IMR-90 (cell line): ENCODE measurements at regions not wholly inside any gene's neighbourhood (a gene's known extent, or its start where the extent isn't known, plus 50 kb on each side); places are given as distances from the start of the nearest gene placed in this dataset.

Experiments
- ATAC-seq: fragments of 200-7000 bp; cut with Tn5 transposase; 2 replicates; pipeline ENCODE4 v1.9.1; 2020; ENCODE audit warnings: low read depth, mild to moderate bottlenecking, moderate library complexity
- BruUV-seq: library from RNA; stranded (reverse); fragments of 400-500 nt; replicated peaks from 2 replicates; lab custom pipeline; 2021; lab: Mats Ljungman, UMichigan
- CTCF ChIA-PET: fragments of 300-600 bp; formaldehyde crosslinking; extraction: SDS; loops from one replicate; lab custom pipeline; 2021; ENCODE audit warnings: antibody characterized with exemption; lab: Yijun Ruan, JAX
- POLR2A ChIA-PET: fragments of 300-600 bp; sonication (Branson Sonifier 250); formaldehyde crosslinking; loops from one replicate; lab custom pipeline; 2022; ENCODE audit warnings: antibody characterized with exemption; ENCODE audit not compliant: unreplicated experiment; lab: Charles Lee
- DNase-seq: peaks from one replicate; pipeline ENCODE4 v3.0.0; 2013
- H2AFZ ChIP-seq: replicated peaks from 2 replicates; pipeline ENCODE3; 2013; ENCODE audit warnings: low read length, mild to moderate bottlenecking; ENCODE audit not compliant: poor library complexity
- H2AK5ac ChIP-seq: 2 replicates; pipeline ENCODE4 v1.6.1; 2013; ENCODE audit warnings: low read depth, low read length, inconsistent platforms
- H2AK9ac ChIP-seq: replicated peaks from 2 replicates; pipeline ENCODE3; 2013; ENCODE audit warnings: mild to moderate bottlenecking, low read depth, low read length, moderate library complexity; ENCODE audit not compliant: poor library complexity
- H2BK120ac ChIP-seq: 2 replicates; pipeline ENCODE4 v1.6.1; 2013; ENCODE audit warnings: low read depth, low read length, inconsistent platforms
- H2BK15ac ChIP-seq: 3 replicates; pipeline ENCODE4 v1.6.1; 2013; ENCODE audit warnings: low read depth, low read length, inconsistent platforms
- H2BK20ac ChIP-seq: 2 replicates; pipeline ENCODE4 v1.6.1; 2013; ENCODE audit warnings: low read depth, mild to moderate bottlenecking, inconsistent platforms, low read length, moderate library complexity
- H2BK5ac ChIP-seq: 2 replicates; pipeline ENCODE4 v1.6.1; 2013; ENCODE audit warnings: mild to moderate bottlenecking, low read depth, low read length, inconsistent platforms; ENCODE audit not compliant: poor library complexity, severe bottlenecking
- H3K14ac ChIP-seq: replicated peaks from 2 replicates; pipeline ENCODE4 v1.6.1; 2013; ENCODE audit warnings: low read depth, low read length, inconsistent platforms
- H3K18ac ChIP-seq: 2 replicates; pipeline ENCODE4 v1.6.1; 2013; ENCODE audit warnings: low read depth, low read length, control low read depth
- H3K23ac ChIP-seq: 2 replicates; pipeline ENCODE4 v1.6.1; 2013; ENCODE audit warnings: low read depth, low read length, inconsistent platforms
- H3K27ac ChIP-seq: 2 replicates; pipeline ENCODE4 v1.5.1; 2013; ENCODE audit warnings: mild to moderate bottlenecking, control low read depth, low read length; ENCODE audit not compliant: insufficient read depth
- H3K27me3 ChIP-seq: 2 replicates; pipeline ENCODE4 v1.6.1; 2013; ENCODE audit warnings: low read length; ENCODE audit not compliant: control insufficient read depth, insufficient read depth
- H3K36me3 ChIP-seq: 2 replicates; pipeline ENCODE4 v1.6.1; 2013; ENCODE audit warnings: low read length, mixed read lengths; ENCODE audit not compliant: control insufficient read depth, insufficient read depth
- H3K4ac ChIP-seq: 2 replicates; pipeline ENCODE4 v1.6.1; 2013; ENCODE audit warnings: low read depth, low read length, inconsistent platforms
- H3K4me1 ChIP-seq: 2 replicates; pipeline ENCODE4 v1.6.1; 2013; ENCODE audit warnings: low read length, mixed read lengths; ENCODE audit not compliant: control insufficient read depth, insufficient read depth
- H3K4me2 ChIP-seq: 2 replicates; pipeline ENCODE4 v1.6.1; 2013; ENCODE audit warnings: low read depth, mild to moderate bottlenecking, control low read depth, low read length, moderate library complexity
- H3K4me3 ChIP-seq: 2 replicates; pipeline ENCODE4 v1.5.1; 2013; ENCODE audit warnings: low read depth, mild to moderate bottlenecking, control low read depth, low read length, moderate library complexity; ENCODE audit not compliant: insufficient read depth
- H3K56ac ChIP-seq: 2 replicates; pipeline ENCODE4 v1.6.1; 2013; ENCODE audit warnings: low read length, inconsistent platforms; ENCODE audit not compliant: insufficient read depth; ENCODE audit errors: extremely low read depth
- H3K79me1 ChIP-seq, 2 experiments: 2 replicates each; pipeline ENCODE4 v1.6.1; 2013; ENCODE audit warnings: low read length in 2 of 2, inconsistent platforms in 1 of 2, low read depth in 1 of 2
- H3K9ac ChIP-seq: 2 replicates; pipeline ENCODE4 v1.6.1; 2013; ENCODE audit warnings: low read depth, low read length, control low read depth
- H3K9me1 ChIP-seq: 2 replicates; pipeline ENCODE4 v1.6.1; 2013; ENCODE audit warnings: low read length, inconsistent platforms; ENCODE audit not compliant: insufficient read depth
- H3K9me3 ChIP-seq: 2 replicates; pipeline ENCODE4 v1.6.1; 2013; ENCODE audit warnings: low read length; ENCODE audit not compliant: control insufficient read depth, insufficient read depth
- H4K20me1 ChIP-seq: 2 replicates; pipeline ENCODE4 v1.6.1; 2013; ENCODE audit warnings: low read length, inconsistent platforms; ENCODE audit not compliant: insufficient read depth
- H4K5ac ChIP-seq: 2 replicates; pipeline ENCODE4 v1.6.1; 2013; ENCODE audit warnings: mild to moderate bottlenecking, low read depth, low read length, control low read depth
- H4K8ac ChIP-seq, 2 experiments: 2 replicates each; pipeline ENCODE4 v1.6.1; 2013; ENCODE audit warnings: low read depth in 2 of 2, low read length in 2 of 2, control low read depth in 1 of 2, inconsistent platforms in 1 of 2
- H4K91ac ChIP-seq: 2 replicates; pipeline ENCODE4 v1.6.1; 2013; ENCODE audit warnings: low read depth, low read length, inconsistent platforms; ENCODE audit not compliant: insufficient read depth
- BHLHE40 ChIP-seq: fragments of 150-350 bp; IDR thresholded peaks from 2 replicates; pipeline ENCODE4 v1.6.1; 2016; ENCODE audit warnings: mild to moderate bottlenecking, low read depth, low read length
- CEBPB ChIP-seq: IDR thresholded peaks from 2 replicates; pipeline ENCODE4 v1.6.1; 2012; ENCODE audit warnings: low read depth, low read length, improper control_type of control experiment
- CHD1 ChIP-seq: IDR thresholded peaks from 2 replicates; pipeline ENCODE4 v1.6.1; 2012; ENCODE audit warnings: low read depth, low read length, improper control_type of control experiment
- ELK1 ChIP-seq: fragments of 150-350 bp; IDR thresholded peaks from 2 replicates; pipeline ENCODE4 v1.6.1; 2016; ENCODE audit warnings: low read depth, mild to moderate bottlenecking, low read length, moderate library complexity, borderline replicate concordance
- FOS ChIP-seq: fragments of 150-350 bp; IDR thresholded peaks from 2 replicates; pipeline ENCODE4 v1.6.1; 2016; ENCODE audit warnings: low read depth, low read length
- MAFK ChIP-seq: IDR thresholded peaks from 2 replicates; pipeline ENCODE4 v1.6.1; 2012; ENCODE audit warnings: low read depth, low read length, improper control_type of control experiment
- MAZ ChIP-seq: IDR thresholded peaks from 2 replicates; pipeline ENCODE4 v1.6.1; 2012; ENCODE audit warnings: low read depth, mild to moderate bottlenecking, low read length, improper control_type of control experiment, moderate library complexity, borderline replicate concordance
- MXI1 ChIP-seq: IDR thresholded peaks from 2 replicates; pipeline ENCODE4 v1.6.1; 2012; ENCODE audit warnings: low read depth, mild to moderate bottlenecking, low read length, moderate library complexity, borderline replicate concordance
- NFE2L2 ChIP-seq: fragments of 150-350 bp; IDR thresholded peaks from 2 replicates; pipeline ENCODE4 v1.6.1; 2016; ENCODE audit warnings: low read depth, mild to moderate bottlenecking, low read length
- POLR2A ChIP-seq: IDR thresholded peaks from 2 replicates; pipeline ENCODE4 v1.6.1; 2012; ENCODE audit warnings: mild to moderate bottlenecking, low read depth, low read length
- RAD21 ChIP-seq: IDR thresholded peaks from 2 replicates; pipeline ENCODE4 v1.6.1; 2012; ENCODE audit warnings: low read length, improper control_type of control experiment
- RCOR1 ChIP-seq: IDR thresholded peaks from 2 replicates; pipeline ENCODE4 v1.6.1; 2012; ENCODE audit warnings: mild to moderate bottlenecking, low read length, improper control_type of control experiment; ENCODE audit not compliant: insufficient replicate concordance
- WGBS, 2 experiments: methylation state at CpG; one replicate each; pipeline versions ENCODE4 v1.1.5 to v1.1.7; 2013; ENCODE audit warnings: missing lambda C conversion rate in 2 of 2; ENCODE audit not compliant: insufficient read length in 1 of 2; ENCODE audit errors: extremely low coverage in 2 of 2; 5-methylcytosine and 5-hydroxymethylcytosine counted together
- dilution Hi-C: fragments of 300-500 bp; cut with HindIII; formaldehyde crosslinking; loops from one replicate; pipeline ENCODE4 v1.14.3; 2018; ENCODE audit warnings: low sequenced_read_pairs; ENCODE audit not compliant: unreplicated experiment
- in situ Hi-C: fragments of 300-500 bp; cut with MboI; formaldehyde crosslinking; loops from 3 replicates; pipeline ENCODE4 v1.14.3; 2019; ENCODE audit warnings: low sequenced_read_pairs, inconsistent platforms, mixed read lengths
- intact Hi-C: fragments of 100-400 bp; cut with micrococcal nuclease; formaldehyde crosslinking; loops from 2 replicates; pipeline ENCODE4 v1.10.0; 2022
- TF ChIP-seq, protein P1 (sequence below): conservative IDR thresholded peaks from 2 replicates; pipeline ENCODE4 v1.5.1; 2012; ENCODE audit warnings: mild to moderate bottlenecking, low read depth, low read length, improper control_type of control experiment
- TF ChIP-seq, protein P2 (sequence below): fragments of 150-350 bp; IDR thresholded peaks from 2 replicates; pipeline ENCODE4 v1.6.1; 2017; ENCODE audit warnings: mild to moderate bottlenecking, antibody characterized with exemption, low read length, low read depth

GRCh38 chr18:76281565-76281964, 213.5 kb downstream of the ZNF516 start:
- no peak overlapping the region for H4K8ac ChIP-seq
- no peak overlapping the region for H3K27ac ChIP-seq
- no peak overlapping the region for H3K56ac ChIP-seq
- in situ Hi-C loops, result no loop called here
- no peak overlapping the region for H3K18ac ChIP-seq
- H3K9ac ChIP-seq, result no peak overlapping the region
- H2AK5ac ChIP-seq, result no peak overlapping the region
- H3K79me1 ChIP-seq, result no peaks in the 10 kb centered on the region
- no peak overlapping the region for H3K23ac ChIP-seq
- no peak overlapping the region for H2BK20ac ChIP-seq
- no peaks in the 10 kb centered on the region for H3K9me1 ChIP-seq
- TF ChIP-seq FOS, result no peak
- TF ChIP-seq, protein P1, sequence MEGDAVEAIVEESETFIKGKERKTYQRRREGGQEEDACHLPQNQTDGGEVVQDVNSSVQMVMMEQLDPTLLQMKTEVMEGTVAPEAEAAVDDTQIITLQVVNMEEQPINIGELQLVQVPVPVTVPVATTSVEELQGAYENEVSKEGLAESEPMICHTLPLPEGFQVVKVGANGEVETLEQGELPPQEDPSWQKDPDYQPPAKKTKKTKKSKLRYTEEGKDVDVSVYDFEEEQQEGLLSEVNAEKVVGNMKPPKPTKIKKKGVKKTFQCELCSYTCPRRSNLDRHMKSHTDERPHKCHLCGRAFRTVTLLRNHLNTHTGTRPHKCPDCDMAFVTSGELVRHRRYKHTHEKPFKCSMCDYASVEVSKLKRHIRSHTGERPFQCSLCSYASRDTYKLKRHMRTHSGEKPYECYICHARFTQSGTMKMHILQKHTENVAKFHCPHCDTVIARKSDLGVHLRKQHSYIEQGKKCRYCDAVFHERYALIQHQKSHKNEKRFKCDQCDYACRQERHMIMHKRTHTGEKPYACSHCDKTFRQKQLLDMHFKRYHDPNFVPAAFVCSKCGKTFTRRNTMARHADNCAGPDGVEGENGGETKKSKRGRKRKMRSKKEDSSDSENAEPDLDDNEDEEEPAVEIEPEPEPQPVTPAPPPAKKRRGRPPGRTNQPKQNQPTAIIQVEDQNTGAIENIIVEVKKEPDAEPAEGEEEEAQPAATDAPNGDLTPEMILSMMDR, result no peak
- TF ChIP-seq BHLHE40, result no peak
- TF ChIP-seq, protein P2, sequence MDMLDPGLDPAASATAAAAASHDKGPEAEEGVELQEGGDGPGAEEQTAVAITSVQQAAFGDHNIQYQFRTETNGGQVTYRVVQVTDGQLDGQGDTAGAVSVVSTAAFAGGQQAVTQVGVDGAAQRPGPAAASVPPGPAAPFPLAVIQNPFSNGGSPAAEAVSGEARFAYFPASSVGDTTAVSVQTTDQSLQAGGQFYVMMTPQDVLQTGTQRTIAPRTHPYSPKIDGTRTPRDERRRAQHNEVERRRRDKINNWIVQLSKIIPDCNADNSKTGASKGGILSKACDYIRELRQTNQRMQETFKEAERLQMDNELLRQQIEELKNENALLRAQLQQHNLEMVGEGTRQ, result no peak
- TF ChIP-seq CHD1, result no peak
- no peak for TF ChIP-seq ELK1
- TF ChIP-seq NFE2L2, result no peak
- TF ChIP-seq POLR2A, result no peak
- TF ChIP-seq CEBPB, result no peak
- no peak for TF ChIP-seq MAFK
- no peak for TF ChIP-seq RAD21
- TF ChIP-seq MAZ, result no peak
- no peak for TF ChIP-seq RCOR1
- TF ChIP-seq MXI1, result no peak
- no peaks in the 10 kb centered on the region for H3K9me3 ChIP-seq
- ATAC-seq (no peak), DNase-seq (no peak)
- no peaks in the 10 kb centered on the region for H3K36me3 ChIP-seq
- H2BK15ac ChIP-seq, result no peak overlapping the region
- dilution Hi-C loops, result no loop called here
- H4K20me1 ChIP-seq, result no peaks in the 10 kb centered on the region
- WGBS, 2 experiments, result no CpG with 5 or more reads among the region's 5 CpGs
- peaks cover 2% of the 10 kb centered on the region; the same call in 1 of the 2 replicates for H3K27me3 ChIP-seq
- CTCF ChIA-PET, result no interaction called here
- H4K91ac ChIP-seq, result no peak overlapping the region
- H2AFZ ChIP-seq, result no peak overlapping the region
- no peak overlapping the region for H4K5ac ChIP-seq
- no peak overlapping the region for H2AK9ac ChIP-seq
- no peak overlapping the region for H2BK120ac ChIP-seq
- no peak overlapping the region for H3K14ac ChIP-seq
- H3K4me3 ChIP-seq, result no peak overlapping the region
- H3K4ac ChIP-seq, result no peak overlapping the region
- no peak overlapping the region for H3K4me2 ChIP-seq
- H2BK5ac ChIP-seq, result no peak overlapping the region
- intact Hi-C loops, result no loop called here
- no TSS peak for BruUV-seq
- POLR2A ChIA-PET, result no interaction called here
- no peaks in the 10 kb centered on the region for H3K4me1 ChIP-seq
